ENCODE measurements at regions not wholly inside any gene's neighbourhood (a gene's known extent, or its start where the extent isn't known, plus 50 kb on each side); places are given as distances from the start of the nearest gene placed in this dataset.
"Not testable (repeated sequence)": the region's sequence is repeated elsewhere in the genome, so short reads cannot be mapped to it uniquely, and the experiment has no call there.

- TF ChIP-seq ZNF425 (CRISPR knock-in tag; conservative IDR thresholded peaks at IDR 0.05) (no peak), TCF7 (CRISPR knock-in tag; IDR thresholded peaks at IDR 0.05; ENCODE audit: low read depth) (no peak), ARID4B (CRISPR knock-in tag; IDR thresholded peaks at IDR 0.05; ENCODE audit: borderline replicate concordance) (no peak), E2F1 (CRISPR knock-in tag; IDR thresholded peaks at IDR 0.05) (no peak), FOXP4 (CRISPR knock-in tag; IDR thresholded peaks at IDR 0.05) (no peak)
Observed at GRCh38 chrX:40877887-40878286, 142.5 kb upstream of the MED14 start (continued).

GRCh38 chrX:40878766-40879165, 143.4 kb upstream of the MED14 start:
- TF ChIP-seq FOXJ3 (CRISPR knock-in tag; IDR thresholded peaks at IDR 0.05; ENCODE audit: borderline replicate concordance) (no peak), ZMAT4 (CRISPR knock-in tag; IDR thresholded peaks at IDR 0.05) (0 out of 2 replicates have a peak, but pooled peaks have one; percentile 13)
- DNase-seq (ENCODE audit: low spot score) (no peak), ATAC-seq (peak; percentile 72)
- peaks cover 4% of the 10 kb centered on the region; the same call in 1 of the 2 replicates for H3K27me3 Mint-ChIP-seq (ENCODE audit: low read depth)
- peak overlapping the region; percentile 37; the same call in 1 of the 2 replicates for H3K4me3 Mint-ChIP-seq
- H3K27ac Mint-ChIP-seq = peak overlapping the region; percentile 99
- 0 out of 2 replicates have a peak, but pooled peaks cover 3% of the 10 kb centered on the region for H3K9me3 Mint-ChIP-seq
- peaks cover 50% of the 10 kb centered on the region for H3K4me1 Mint-ChIP-seq
- POLR2A ChIA-PET = interaction anchor here (0.6 to 0.7 kb wide), 2 partner anchors 208 to 403 kb away, joined by 3 read pairs; no protein-coding TSS in a partner anchor
- H3K36me3 Mint-ChIP-seq = no peaks in the 10 kb centered on the region; the same call in 1 of the 2 replicates
- CTCF ChIA-PET = no interaction called here

GRCh38 chrX:40879172-40879571, 143.8 kb upstream of the MED14 start:
- H3K36me3 Mint-ChIP-seq; CTCF ChIA-PET; H3K27me3 Mint-ChIP-seq (ENCODE audit: low read depth); DNase-seq (ENCODE audit: low spot score); H3K9me3 Mint-ChIP-seq: not testable (repeated sequence)
- peak; percentile 26 for ATAC-seq
- peaks cover 50% of the 10 kb centered on the region for H3K4me1 Mint-ChIP-seq
- POLR2A ChIA-PET = interaction anchor here (0.6 to 0.7 kb wide), 2 partner anchors 207 to 403 kb away, joined by 3 read pairs; no protein-coding TSS in a partner anchor
- H3K4me3 Mint-ChIP-seq = peak overlapping the region; percentile 37
- H3K27ac Mint-ChIP-seq = peak overlapping the region; percentile 99

GRCh38 chrX:40880712-40881111, 145.4 kb upstream of the MED14 start:
- ChIA-PET POLR2A (no interaction called here), CTCF (interaction anchor here (0.6 kb wide), 1 partner anchor 45 kb away, joined by 3 read pairs; no protein-coding TSS in a partner anchor)
- Mint-ChIP-seq H3K4me1 (peaks cover 42% of the 10 kb centered on the region), H3K27me3 (ENCODE audit: low read depth) (peaks cover 3% of the 10 kb centered on the region; the same call in 1 of the 2 replicates), H3K4me3 (no peak overlapping the region), H3K9me3 (0 out of 2 replicates have a peak, but pooled peaks cover 6% of the 10 kb centered on the region), H3K36me3 (no peaks in the 10 kb centered on the region; the same call in 1 of the 2 replicates), H3K27ac (no peak overlapping the region)
- DNase-seq (ENCODE audit: low spot score) = no peak
- ATAC-seq = peak; percentile 55
- TF ChIP-seq NR1H2 (CRISPR knock-in tag; IDR thresholded peaks at IDR 0.05) = no peak
- TF ChIP-seq ZNF219 (CRISPR knock-in tag; IDR thresholded peaks at IDR 0.05; ENCODE audit: borderline replicate concordance) = no peak
- TF ChIP-seq FOXJ3 (CRISPR knock-in tag; IDR thresholded peaks at IDR 0.05; ENCODE audit: borderline replicate concordance) = no peak
- TF ChIP-seq ZNF416 (CRISPR knock-in tag; IDR thresholded peaks at IDR 0.05) = no peak
- no peak for TF ChIP-seq CDX4 (CRISPR knock-in tag; IDR thresholded peaks at IDR 0.05; ENCODE audit: borderline replicate concordance)
- TF ChIP-seq KAT7 (CRISPR knock-in tag; IDR thresholded peaks at IDR 0.05; ENCODE audit: borderline replicate concordance) = no peak
- no peak for TF ChIP-seq ZNF425 (CRISPR knock-in tag; conservative IDR thresholded peaks at IDR 0.05)
- no peak for TF ChIP-seq RORB (CRISPR knock-in tag; IDR thresholded peaks at IDR 0.05)
- TF ChIP-seq TP53 (CRISPR knock-in tag; IDR thresholded peaks at IDR 0.05) = no peak
